GM18502 (cell line): ENCODE measurements at regions not wholly inside any gene's neighbourhood (a gene's known extent, or its start where the extent isn't known, plus 50 kb on each side); places are given as distances from the start of the nearest gene placed in this dataset.

Source experiments
- ATAC-seq: cut with Tn5 transposase; IDR thresholded peaks from one replicate; pipeline ENCODE4 v1.9.1; 2021; ENCODE audit warnings: mild to moderate bottlenecking; ENCODE audit not compliant: unreplicated experiment, poor library complexity

- ATAC-seq = no peak
Observed at GRCh38 chr9:103721056-103721455, 373.1 kb upstream of the SMC2 start.

DNA sequence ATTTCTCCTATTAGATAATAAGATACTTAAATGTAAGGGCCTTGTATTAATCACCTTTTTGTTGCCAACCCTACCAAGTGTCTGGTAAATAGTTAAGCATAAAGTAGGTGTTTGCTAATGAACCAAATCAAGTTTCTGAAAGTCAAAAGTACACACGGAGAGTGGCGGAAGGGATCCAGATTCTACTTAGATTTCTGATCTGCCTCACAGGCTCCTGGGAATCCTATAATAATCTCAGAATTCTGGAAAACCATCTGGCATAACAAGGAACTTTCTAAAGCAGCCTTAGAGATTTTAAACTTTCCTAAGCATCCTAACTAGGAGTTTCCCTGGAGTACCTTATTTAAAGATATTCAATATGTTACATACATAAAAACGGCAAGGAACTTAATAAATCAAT, 363.2 kb upstream of the SMC2 start:
- ATAC-seq = no peak

DNA sequence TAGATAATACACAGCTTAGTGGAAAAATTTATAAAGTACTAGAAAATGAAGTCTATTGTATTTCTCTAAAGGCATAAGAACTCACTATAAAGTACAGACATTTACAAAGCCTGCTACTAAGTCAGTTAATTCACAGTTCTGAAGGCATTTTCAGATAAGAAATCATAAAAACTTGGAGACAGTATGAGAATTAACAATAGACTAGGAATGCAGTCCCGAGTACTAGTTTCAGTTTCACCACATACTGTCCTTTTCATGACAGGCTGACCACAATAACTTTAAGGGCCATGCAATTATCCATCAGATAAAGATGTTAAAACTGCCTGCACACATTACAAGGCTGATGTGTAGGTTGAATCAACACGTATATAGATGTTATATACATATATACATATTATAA, 362.6 kb upstream of the SMC2 start:
- no peak for ATAC-seq

DNA sequence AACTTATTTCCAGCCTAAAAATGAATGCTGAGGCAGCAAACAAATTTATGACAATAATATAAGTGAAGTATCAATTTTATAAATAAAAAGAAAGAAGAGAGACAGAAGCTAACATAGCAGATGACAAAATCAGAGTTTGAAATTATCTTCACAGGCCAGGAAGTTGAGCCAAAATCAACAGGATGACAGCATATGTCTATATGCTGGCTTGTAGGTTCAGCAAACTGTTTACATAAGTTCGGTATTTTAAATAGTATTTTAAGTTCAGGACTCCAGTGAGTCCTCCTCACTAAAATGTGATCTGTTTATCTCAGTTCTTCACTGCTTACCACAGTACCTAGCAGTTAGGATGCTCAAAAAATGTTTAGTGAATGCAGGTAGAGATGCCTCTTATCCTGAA, 359.6 kb upstream of the SMC2 start:
- no peak for ATAC-seq

GRCh38 chr9:103755441-103755840, 338.7 kb upstream of the SMC2 start:
- ATAC-seq = no peak

- ATAC-seq = no peak
Observed at GRCh38 chr9:103755986-103756385, 338.1 kb upstream of the SMC2 start.

DNA sequence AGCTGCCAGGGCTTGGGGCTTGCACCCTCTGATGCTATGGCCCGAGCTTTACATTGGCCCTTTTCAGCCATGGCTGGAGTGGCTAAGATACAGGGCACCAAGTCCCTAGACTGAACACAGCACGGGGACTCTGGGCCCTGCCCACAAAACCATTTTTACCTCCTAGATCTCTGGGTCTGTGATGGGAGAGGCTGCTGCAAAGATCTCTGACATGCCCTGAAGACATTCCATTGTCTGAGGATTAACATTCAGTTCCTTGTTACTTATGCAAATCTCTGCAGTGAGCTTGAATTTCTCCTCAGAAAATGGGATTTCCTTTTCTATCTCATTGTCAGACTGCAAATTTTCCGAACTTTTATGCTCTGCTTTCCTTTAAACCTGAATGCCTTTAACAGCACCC, 337.0 kb upstream of the SMC2 start:
- no peak for ATAC-seq

GRCh38 chr9:103761466-103761865, 332.6 kb upstream of the SMC2 start:
- ATAC-seq = no peak

- peak; percentile 97 for ATAC-seq
Observed at GRCh38 chr9:103789686-103790085, 304.4 kb upstream of the SMC2 start.

DNA sequence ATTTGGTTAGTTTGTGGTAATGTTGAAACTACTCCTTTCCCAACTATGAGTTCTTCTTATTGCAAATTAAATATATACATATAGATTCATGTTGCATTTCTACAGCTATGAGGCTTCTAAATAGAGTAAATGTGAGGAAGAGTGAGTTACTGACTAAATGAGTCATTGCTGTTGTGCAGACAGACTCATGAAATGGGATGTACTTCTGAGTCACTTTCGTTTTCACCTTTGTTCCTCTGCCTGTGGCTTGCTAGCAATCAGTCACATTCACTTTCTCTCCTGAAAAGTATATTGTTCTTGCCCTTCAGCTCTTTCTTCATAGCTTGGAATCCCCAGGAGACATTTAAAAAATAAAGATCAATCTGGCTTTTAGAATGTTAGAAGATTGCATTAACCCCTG, 295.5 kb upstream of the SMC2 start:
- peak; percentile 100 for ATAC-seq

- ATAC-seq = no peak
Observed at GRCh38 chr9:103799959-103800358, 294.1 kb upstream of the SMC2 start.

DNA sequence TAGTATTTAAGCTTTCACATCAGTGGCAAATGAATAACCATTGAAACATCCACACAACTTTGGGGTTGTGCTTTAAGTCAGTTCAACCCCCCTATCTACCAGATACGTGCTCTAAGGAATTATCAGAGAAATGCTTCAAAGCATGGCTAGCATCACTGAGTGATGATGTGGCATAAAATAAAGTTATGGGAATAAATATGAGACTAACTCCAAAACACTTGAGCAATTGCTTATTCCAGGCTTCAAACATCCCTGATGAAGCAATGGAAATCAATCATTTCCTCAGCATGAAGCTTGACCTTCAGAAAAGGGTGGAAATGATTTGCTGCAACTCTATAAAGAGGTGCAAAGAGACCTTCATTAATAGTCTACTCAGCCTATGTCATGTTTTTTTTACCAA, 292.0 kb upstream of the SMC2 start:
- no peak for ATAC-seq

- no peak for ATAC-seq
Observed at GRCh38 chr9:103803245-103803644, 290.9 kb upstream of the SMC2 start.

DNA sequence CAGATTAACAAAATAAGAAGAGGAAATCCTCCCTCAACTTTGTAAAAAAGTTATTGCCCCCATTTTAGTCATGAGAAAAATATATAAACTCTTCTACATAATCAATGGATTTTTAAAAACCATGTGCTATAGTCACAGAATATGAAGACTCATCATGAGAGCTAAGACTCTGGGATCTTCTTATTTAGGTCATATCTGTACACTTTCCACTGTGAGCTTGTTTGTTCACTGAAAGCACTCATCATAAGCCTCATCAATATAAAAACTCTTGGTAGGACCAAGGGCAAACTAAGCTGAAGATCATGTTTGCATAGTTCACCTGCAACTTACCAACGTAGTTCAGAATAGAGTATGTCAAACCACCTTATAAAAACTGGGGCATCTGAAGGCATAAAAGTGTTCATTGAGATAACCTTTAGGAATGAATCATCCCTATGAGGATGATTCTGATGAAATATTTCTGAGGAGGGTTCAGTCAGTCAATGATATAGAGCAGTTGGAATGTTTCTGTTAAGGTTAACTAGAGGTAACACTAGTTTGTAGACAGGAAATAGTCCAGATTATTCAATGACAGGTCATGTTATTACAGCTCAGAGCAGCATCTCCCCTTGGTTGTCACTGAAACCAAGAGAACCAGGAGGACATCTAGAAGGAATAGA, 289.9 kb upstream of the SMC2 start:
- no peak for ATAC-seq

DNA sequence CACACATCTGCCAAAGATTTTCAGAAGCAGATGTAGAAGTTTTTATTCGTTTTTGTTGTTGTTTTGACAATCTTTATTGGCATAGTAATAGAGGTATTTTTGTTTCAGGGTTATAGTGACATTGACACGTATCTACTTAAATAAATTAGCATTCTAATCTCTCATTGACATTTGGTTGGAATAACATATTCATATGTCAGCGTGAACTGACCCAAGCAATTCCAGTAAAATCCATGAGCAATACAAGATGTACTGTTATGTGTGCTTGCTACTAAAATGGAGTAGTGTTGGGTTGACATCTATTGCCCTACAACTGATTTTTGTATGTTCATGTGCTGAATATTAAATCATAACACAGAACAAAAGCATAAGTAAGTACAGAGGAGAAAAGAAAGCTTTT, 284.4 kb upstream of the SMC2 start:
- ATAC-seq = no peak

- no peak for ATAC-seq
Observed at GRCh38 chr9:103811462-103811861, 282.6 kb upstream of the SMC2 start.

- ATAC-seq = no peak
Observed at GRCh38 chr9:103816146-103816545, 278.0 kb upstream of the SMC2 start.

- ATAC-seq = no peak
Observed at GRCh38 chr9:103819936-103820335, 274.2 kb upstream of the SMC2 start.

GRCh38 chr9:103821115-103821514, 273.0 kb upstream of the SMC2 start:
- no peak for ATAC-seq

DNA sequence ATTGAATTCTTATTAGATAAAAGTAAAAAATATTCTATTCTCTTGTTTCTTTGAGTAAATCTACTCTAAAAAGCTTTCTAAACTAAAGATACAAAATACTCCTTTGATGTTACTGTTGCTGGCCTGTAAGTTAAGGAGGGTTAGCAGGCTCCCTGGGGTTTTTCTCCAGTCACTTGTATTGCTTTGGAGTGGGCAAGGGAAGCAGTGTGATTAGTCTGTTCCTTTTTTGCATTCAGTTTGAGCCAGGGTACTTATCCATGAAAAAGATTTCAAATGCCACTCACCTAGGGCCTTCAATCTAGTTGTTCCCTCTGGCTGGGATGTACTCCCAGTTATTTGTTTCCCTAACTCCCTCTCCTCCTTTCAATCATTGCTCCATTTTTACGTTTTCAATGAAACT, 256.2 kb upstream of the SMC2 start:
- ATAC-seq = no peak

DNA sequence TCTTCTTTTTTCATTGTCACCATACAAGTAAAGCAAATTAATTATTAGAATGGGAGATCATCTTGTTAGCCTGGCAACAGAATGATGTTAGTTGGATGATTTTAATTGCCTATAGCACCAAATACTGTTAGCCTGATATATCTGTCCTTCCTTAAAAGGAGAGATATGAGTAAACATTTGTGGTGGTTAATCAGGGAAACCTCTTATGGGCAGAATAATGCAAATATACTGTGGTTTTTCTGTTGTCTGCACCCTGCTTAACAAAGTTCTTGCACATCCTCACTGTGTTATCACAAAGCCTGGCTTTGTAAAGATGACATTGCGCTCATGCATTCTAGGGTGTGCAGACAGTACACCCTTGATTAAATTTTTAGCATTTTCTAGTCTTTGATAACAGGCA, 254.9 kb upstream of the SMC2 start:
- ATAC-seq = no peak

DNA sequence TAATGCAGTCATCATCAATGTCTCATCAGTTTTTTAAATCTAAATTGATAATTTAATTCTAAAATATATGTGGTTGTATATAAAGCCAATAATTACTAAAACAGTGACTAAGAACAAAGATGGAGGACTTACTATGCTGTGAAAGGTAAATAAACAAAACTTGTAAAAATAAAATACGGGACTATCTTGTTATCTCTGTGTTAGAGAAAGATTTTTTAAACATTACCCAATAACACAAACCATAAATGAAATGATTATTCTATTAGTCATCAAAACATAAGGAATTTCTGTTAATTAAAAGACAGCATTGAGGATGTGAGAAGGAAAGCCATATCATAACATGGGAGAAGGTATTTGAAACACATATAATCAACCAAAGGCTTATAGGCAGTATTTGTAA, 226.2 kb upstream of the SMC2 start:
- no peak for ATAC-seq

- no peak for ATAC-seq
Observed at GRCh38 chr9:103872811-103873210, 221.3 kb upstream of the SMC2 start.
